Activated B cell treated with CpG ODN at 0.5 μM for 24 hours (primary cell): ENCODE measurements at regions not wholly inside any gene's neighbourhood (a gene's known extent, or its start where the extent isn't known, plus 50 kb on each side); places are given as distances from the start of the nearest gene placed in this dataset.

Source experiments
- ATAC-seq: fragments of 200-7000 bp; cut with Tn5 transposase; one replicate; pipeline ENCODE4 v1.10.0; 2021; ENCODE audit warnings: low read depth, mild to moderate bottlenecking, moderate library complexity
- CTCF ChIA-PET: fragments of 350-600 bp; sonication (Branson Sonifier 250); formaldehyde crosslinking; loops from one replicate; lab custom pipeline; 2021; ENCODE audit warnings: antibody characterized with exemption; lab: Charles Lee
- POLR2A ChIA-PET: fragments of 350-600 bp; sonication (Branson Sonifier 250); formaldehyde crosslinking; loops from one replicate; lab custom pipeline; 2021; ENCODE audit warnings: antibody characterized with exemption; lab: Charles Lee
- DNase-seq: peaks from one replicate; pipeline ENCODE4 v3.0.0; 2022
- H3K27ac Mint-ChIP-seq: one replicate; pipeline ENCODE4 v1.8.0; 2020; ENCODE audit warnings: mixed read lengths
- H3K27me3 Mint-ChIP-seq: one replicate; pipeline ENCODE4 v1.8.0; 2021; ENCODE audit warnings: mixed read lengths
- H3K36me3 Mint-ChIP-seq: one replicate; pipeline ENCODE4 v1.8.0; 2021; ENCODE audit warnings: low read depth, mixed read lengths
- H3K4me1 Mint-ChIP-seq: one replicate; pipeline ENCODE4 v1.8.0; 2021; ENCODE audit warnings: mixed read lengths
- H3K4me3 Mint-ChIP-seq: one replicate; pipeline ENCODE4 v1.8.0; 2020; ENCODE audit warnings: mild to moderate bottlenecking, mixed read lengths
- H3K9me3 Mint-ChIP-seq: one replicate; pipeline ENCODE4 v1.8.0; 2020; ENCODE audit warnings: mixed read lengths
- intact Hi-C: fragments of 100-400 bp; cut with micrococcal nuclease; formaldehyde crosslinking; loops from one replicate; pipeline ENCODE4 v1.15.1; 2024
- TF ChIP-seq, protein P1 (sequence below): fragments of 200-600 bp; IDR thresholded peaks from one replicate; pipeline ENCODE4 v1.8.0; 2022; ENCODE audit warnings: antibody characterized with exemption, mild to moderate bottlenecking

DNA sequence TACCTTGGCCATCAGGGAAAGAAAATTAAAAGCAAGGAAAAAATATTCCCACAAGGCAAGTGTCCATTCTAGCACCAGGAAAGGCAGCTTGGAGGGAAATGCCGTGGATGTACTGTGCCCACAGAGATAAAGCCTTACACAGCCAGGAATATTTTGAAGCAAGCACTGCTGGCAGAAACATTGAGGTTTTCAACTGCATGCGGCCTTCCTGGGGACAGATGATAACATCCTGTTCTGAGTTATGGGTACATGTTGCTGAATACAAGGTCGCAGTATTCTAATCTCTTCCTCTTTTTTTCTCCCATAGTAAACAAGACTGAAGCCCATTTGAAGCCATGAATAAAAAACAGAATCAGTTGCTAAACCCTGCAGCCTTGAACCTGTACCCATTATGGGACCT is 197.1 kb downstream of the BTG1 start:
- no peaks in the 10 kb centered on the region for H3K36me3 Mint-ChIP-seq
- peaks cover 24% of the 10 kb centered on the region for H3K4me1 Mint-ChIP-seq
- no peak overlapping the region for H3K27ac Mint-ChIP-seq
- DNase-seq (no peak), ATAC-seq (no peak)
- H3K4me3 Mint-ChIP-seq = no peak overlapping the region
- H3K9me3 Mint-ChIP-seq = no peaks in the 10 kb centered on the region
- ChIA-PET POLR2A (no interaction called here), CTCF (interaction anchor here (1.1 kb wide), 1 partner anchor 137 kb away, joined by 3 read pairs; no protein-coding TSS in a partner anchor)
- TF ChIP-seq, protein P1, sequence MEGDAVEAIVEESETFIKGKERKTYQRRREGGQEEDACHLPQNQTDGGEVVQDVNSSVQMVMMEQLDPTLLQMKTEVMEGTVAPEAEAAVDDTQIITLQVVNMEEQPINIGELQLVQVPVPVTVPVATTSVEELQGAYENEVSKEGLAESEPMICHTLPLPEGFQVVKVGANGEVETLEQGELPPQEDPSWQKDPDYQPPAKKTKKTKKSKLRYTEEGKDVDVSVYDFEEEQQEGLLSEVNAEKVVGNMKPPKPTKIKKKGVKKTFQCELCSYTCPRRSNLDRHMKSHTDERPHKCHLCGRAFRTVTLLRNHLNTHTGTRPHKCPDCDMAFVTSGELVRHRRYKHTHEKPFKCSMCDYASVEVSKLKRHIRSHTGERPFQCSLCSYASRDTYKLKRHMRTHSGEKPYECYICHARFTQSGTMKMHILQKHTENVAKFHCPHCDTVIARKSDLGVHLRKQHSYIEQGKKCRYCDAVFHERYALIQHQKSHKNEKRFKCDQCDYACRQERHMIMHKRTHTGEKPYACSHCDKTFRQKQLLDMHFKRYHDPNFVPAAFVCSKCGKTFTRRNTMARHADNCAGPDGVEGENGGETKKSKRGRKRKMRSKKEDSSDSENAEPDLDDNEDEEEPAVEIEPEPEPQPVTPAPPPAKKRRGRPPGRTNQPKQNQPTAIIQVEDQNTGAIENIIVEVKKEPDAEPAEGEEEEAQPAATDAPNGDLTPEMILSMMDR = no peak
- H3K27me3 Mint-ChIP-seq = peaks cover 2% of the 10 kb centered on the region
- intact Hi-C loops = no loop called here

DNA sequence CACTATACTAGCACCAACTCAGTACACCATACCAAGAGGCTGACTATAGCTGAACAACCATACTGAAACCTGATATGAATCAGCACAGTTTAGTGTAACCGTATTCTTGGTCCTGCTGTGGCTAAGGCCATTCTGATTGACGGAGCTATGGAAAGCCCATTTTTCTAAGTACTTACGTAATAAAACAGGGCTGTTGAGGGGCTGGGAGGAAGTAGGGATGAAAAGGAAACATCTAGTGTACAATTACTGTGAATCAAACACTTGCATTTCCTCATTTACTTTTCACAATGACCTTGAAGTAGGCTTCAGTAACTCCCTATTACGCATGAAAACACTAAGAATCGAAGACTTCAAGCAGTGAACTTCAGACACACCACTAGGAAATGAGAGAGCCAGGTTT is 198.2 kb downstream of the BTG1 start:
- intact Hi-C loops = no loop called here
- H3K27ac Mint-ChIP-seq = peak overlapping the region; percentile 60
- H3K4me1 Mint-ChIP-seq = peaks cover 20% of the 10 kb centered on the region
- H3K36me3 Mint-ChIP-seq = no peaks in the 10 kb centered on the region
- H3K27me3 Mint-ChIP-seq = peaks cover 2% of the 10 kb centered on the region
- TF ChIP-seq, protein P1 = no peak
- CTCF ChIA-PET = interaction anchor here (1.1 kb wide), 1 partner anchor 136 kb away, joined by 3 read pairs; no protein-coding TSS in a partner anchor
- no peaks in the 10 kb centered on the region for H3K9me3 Mint-ChIP-seq
- H3K4me3 Mint-ChIP-seq = no peak overlapping the region
- DNase-seq (no peak), ATAC-seq (peak; percentile 71)
- POLR2A ChIA-PET = no interaction called here

DNA sequence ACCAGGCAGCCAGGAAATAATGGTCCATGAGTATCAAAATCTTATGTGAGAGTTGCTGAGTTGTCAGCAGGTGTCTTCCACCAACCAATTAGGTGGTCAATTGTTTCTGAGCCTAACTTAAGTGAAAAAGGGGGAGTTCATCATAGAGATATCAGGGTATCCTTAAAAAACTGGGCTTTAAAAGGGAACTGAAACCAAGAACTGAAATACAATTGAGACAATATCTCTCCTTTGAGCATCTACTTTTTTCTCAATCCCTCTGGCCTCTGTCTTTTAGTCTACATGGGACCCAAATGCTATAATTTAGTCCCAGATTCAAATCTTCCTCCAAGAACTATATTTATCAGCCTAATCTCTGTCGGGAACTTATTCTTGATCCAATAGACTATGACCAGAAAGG is 201.0 kb downstream of the BTG1 start:
- H3K27ac Mint-ChIP-seq = no peak overlapping the region
- peaks cover 7% of the 10 kb centered on the region for H3K9me3 Mint-ChIP-seq
- H3K36me3 Mint-ChIP-seq = no peaks in the 10 kb centered on the region
- intact Hi-C loops = no loop called here
- no peak for DNase-seq
- ATAC-seq = no peak
- TF ChIP-seq, protein P1 = no peak
- H3K4me1 Mint-ChIP-seq = peaks cover 27% of the 10 kb centered on the region
- POLR2A ChIA-PET = no interaction called here
- H3K27me3 Mint-ChIP-seq = peaks cover 2% of the 10 kb centered on the region
- CTCF ChIA-PET = no interaction called here
- no peak overlapping the region for H3K4me3 Mint-ChIP-seq

DNA sequence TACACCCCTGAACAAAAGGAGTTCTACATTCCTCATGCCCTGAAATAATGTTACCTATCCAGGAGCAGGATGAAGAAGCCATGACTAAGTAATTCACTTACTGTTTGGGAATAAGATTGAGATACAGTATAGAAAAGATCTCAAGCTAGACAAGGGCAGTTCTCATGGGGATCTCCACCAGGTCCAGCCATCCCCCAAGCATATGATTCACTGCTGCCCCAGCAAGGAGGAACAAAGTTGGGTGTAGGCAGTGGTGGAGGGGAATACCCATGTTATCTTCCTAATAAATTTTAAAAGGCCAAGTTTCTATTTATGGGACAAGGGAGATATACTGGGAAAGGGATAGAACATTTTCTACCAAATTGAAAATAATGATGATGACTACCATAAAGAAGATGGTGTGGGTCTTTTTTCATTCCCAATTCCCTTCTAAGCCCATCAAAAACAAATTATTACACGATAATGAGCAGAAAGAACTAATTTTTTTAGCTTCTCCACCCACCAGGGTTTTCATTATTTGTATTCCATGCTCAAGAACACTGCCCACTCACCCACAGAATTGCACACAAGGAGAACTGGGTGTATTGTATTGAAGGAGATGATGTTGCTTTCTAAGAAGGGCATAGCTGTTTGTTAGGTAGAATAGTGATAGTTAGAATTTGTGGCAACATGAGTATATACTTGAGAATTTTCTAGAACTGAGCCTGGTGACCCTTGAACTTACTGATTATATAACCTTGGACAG is 204.6 kb downstream of the BTG1 start:
- H3K4me3 Mint-ChIP-seq = no peak overlapping the region
- intact Hi-C loops = no loop called here
- CTCF ChIA-PET = no interaction called here
- H3K27me3 Mint-ChIP-seq = peaks cover 2% of the 10 kb centered on the region
- H3K27ac Mint-ChIP-seq = no peak overlapping the region
- no peak for DNase-seq
- no peak for ATAC-seq
- H3K36me3 Mint-ChIP-seq = no peaks in the 10 kb centered on the region
- H3K4me1 Mint-ChIP-seq = peaks cover 14% of the 10 kb centered on the region
- POLR2A ChIA-PET = no interaction called here
- H3K9me3 Mint-ChIP-seq = peaks cover 7% of the 10 kb centered on the region
- TF ChIP-seq, protein P1 = no peak

DNA sequence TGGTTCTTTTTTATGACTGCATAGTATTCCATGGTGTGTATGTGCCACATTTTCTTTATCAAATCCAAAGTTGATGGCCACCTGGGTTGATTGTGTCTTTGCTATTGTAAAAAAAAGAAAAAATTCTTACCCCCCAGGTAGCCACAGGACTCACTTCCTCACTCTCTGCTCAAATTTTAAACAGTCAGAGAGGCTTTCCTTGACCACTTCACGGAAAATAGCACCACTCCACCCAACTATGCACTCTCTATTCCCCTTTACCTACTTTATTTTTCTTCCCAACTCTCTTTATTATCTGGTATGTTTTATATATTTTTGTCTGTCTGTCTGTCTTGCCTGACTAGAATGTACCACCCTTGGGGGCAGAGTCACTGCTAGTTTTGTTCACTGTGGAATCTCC is 205.3 kb downstream of the BTG1 start:
- ChIA-PET POLR2A (no interaction called here), CTCF (no interaction called here)
- H3K4me1 Mint-ChIP-seq = peaks cover 14% of the 10 kb centered on the region
- TF ChIP-seq, protein P1 = no peak
- H3K27ac Mint-ChIP-seq = no peak overlapping the region
- ATAC-seq (no peak), DNase-seq (no peak)
- peaks cover 2% of the 10 kb centered on the region for H3K27me3 Mint-ChIP-seq
- H3K36me3 Mint-ChIP-seq = no peaks in the 10 kb centered on the region
- H3K9me3 Mint-ChIP-seq = peaks cover 7% of the 10 kb centered on the region
- H3K4me3 Mint-ChIP-seq = no peak overlapping the region
- intact Hi-C loops = no loop called here
